ENCODE measurements at regions not wholly inside any gene's neighbourhood (a gene's known extent, or its start where the extent isn't known, plus 50 kb on each side); places are given as distances from the start of the nearest gene placed in this dataset.
A peak's percentile ranks its signal among the peaks of the same experiment; 100 is the strongest.

DNA sequence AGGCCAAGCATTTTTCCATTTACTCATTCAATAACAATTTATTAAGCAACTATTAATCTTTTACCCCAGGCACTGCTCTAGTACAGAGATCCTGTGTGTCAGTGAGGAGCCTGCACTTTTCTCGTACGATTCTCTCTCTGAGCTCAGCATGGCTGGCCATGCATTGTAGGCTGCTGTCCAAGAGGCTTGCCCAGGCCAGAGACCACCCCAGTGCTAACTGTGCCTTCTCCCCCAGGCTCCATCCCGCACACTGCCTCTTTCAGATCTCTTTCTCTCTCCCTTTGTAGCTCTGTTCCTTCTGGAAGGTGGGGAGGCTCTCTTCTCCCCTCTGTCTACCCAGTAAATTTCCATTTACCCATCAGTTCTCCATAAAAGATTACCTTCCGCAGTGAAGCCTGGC is 101.0 kb upstream of the IKZF1 start:
- H3K27me3 ChIP-seq (ENCODE audit: control insufficient read depth, insufficient read depth, low read length), result no peaks in the 10 kb centered on the region
- H3K27ac Mint-ChIP-seq, result no peak overlapping the region
- TF ChIP-seq CTCF (IDR thresholded peaks at IDR 0.05), result no peak
- intact Hi-C loops (cut with micrococcal nuclease), result no loop called here
- no peaks in the 10 kb centered on the region for H3K9me3 ChIP-seq (ENCODE audit: control insufficient read depth, insufficient read depth, low read length)
- H3K36me3 Mint-ChIP-seq, result no peaks in the 10 kb centered on the region
- no peaks in the 10 kb centered on the region for H3K27me3 Mint-ChIP-seq (ENCODE audit: low read depth in 2 of 2)
- no peak overlapping the region for H3K4me3 ChIP-seq (ENCODE audit: low read length)
- peaks cover 29% of the 10 kb centered on the region for H3K4me1 ChIP-seq (ENCODE audit: control insufficient read depth, insufficient read depth, low read length)
- ATAC-seq (no peak), DNase-seq (no peak)
- no peaks in the 10 kb centered on the region for H3K9me3 Mint-ChIP-seq
- no peak overlapping the region for H3K4me3 Mint-ChIP-seq
- WGBS (ENCODE audit: insufficient coverage), result 96% methylated on average over 4 of the region's 4 CpGs
- no peak overlapping the region for H3K27ac ChIP-seq (ENCODE audit: low read length)
- peaks cover 17 to 26% of the 10 kb centered on the region in 2 donors for H3K4me1 Mint-ChIP-seq
- no peaks in the 10 kb centered on the region for H3K36me3 ChIP-seq (ENCODE audit: control insufficient read depth, insufficient read depth, low read length)

- Histone ChIP-seq H3K36me3 (ENCODE audit: control insufficient read depth, insufficient read depth, low read length) (no peaks in the 10 kb centered on the region), H3K27ac (ENCODE audit: low read length) (no peak overlapping the region), H3K27me3 (ENCODE audit: control insufficient read depth, insufficient read depth, low read length) (no peaks in the 10 kb centered on the region), H3K9me3 (ENCODE audit: control insufficient read depth, insufficient read depth, low read length) (no peaks in the 10 kb centered on the region), H3K4me1 (ENCODE audit: control insufficient read depth, insufficient read depth, low read length) (peaks cover 17% of the 10 kb centered on the region), H3K4me3 (ENCODE audit: low read length) (no peak overlapping the region)
- Mint-ChIP-seq H3K4me3 (no peak overlapping the region), H3K4me1 (peaks cover 16 to 17% of the 10 kb centered on the region in 2 donors), H3K27me3 (ENCODE audit: low read depth in 2 of 2) (peaks cover 0 to 3% of the 10 kb centered on the region in 2 donors), H3K9me3 (no peaks in the 10 kb centered on the region), H3K36me3 (no peaks in the 10 kb centered on the region), H3K27ac (no peak overlapping the region)
- DNase-seq, result no peak
- 82% methylated on average over 1 of the region's 1 CpG for WGBS (ENCODE audit: insufficient coverage)
- no peak for ATAC-seq
- TF ChIP-seq CTCF (IDR thresholded peaks at IDR 0.05), result no peak
- intact Hi-C loops (cut with micrococcal nuclease), result no loop called here
These were observed 102.4 kb upstream of the IKZF1 start for GRCh38 chr7:50202052-50202555.

DNA sequence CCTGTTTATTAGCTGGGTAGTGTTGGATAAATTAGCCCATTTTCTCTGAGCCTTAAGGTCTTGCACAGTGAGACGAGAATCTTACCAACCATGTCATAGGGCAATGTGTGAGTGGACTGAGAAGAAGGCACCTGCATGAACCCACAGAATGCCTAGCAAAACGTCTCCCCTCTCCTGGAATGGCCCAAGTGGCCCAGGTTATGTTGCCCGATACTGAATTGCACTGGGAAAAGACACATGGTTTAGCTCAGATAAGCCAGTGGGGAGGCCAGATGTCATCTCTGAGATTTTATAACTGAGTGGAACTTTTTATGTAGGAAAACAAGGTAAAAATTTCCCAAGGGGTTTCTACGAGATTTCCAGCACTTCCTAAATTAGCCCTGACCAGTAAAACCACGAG is 104.7 kb upstream of the IKZF1 start:
- peaks cover 10 to 12% of the 10 kb centered on the region in 2 donors for H3K27me3 Mint-ChIP-seq (ENCODE audit: low read depth in 2 of 2)
- no peak overlapping the region for H3K27ac Mint-ChIP-seq
- DNase-seq, result no peak
- Histone ChIP-seq H3K4me3 (ENCODE audit: low read length) (no peak overlapping the region), H3K27me3 (ENCODE audit: control insufficient read depth, insufficient read depth, low read length) (no peaks in the 10 kb centered on the region), H3K4me1 (ENCODE audit: control insufficient read depth, insufficient read depth, low read length) (no peaks in the 10 kb centered on the region), H3K36me3 (ENCODE audit: control insufficient read depth, insufficient read depth, low read length) (no peaks in the 10 kb centered on the region), H3K27ac (ENCODE audit: low read length) (no peak overlapping the region), H3K9me3 (ENCODE audit: control insufficient read depth, insufficient read depth, low read length) (no peaks in the 10 kb centered on the region)
- ATAC-seq, result no peak
- H3K36me3 Mint-ChIP-seq, result no peaks in the 10 kb centered on the region
- H3K4me1 Mint-ChIP-seq, result no peaks in the 10 kb centered on the region
- intact Hi-C loops (cut with micrococcal nuclease), result no loop called here
- TF ChIP-seq CTCF (IDR thresholded peaks at IDR 0.05), result no peak
- 49% methylated on average over 5 of the region's 5 CpGs for WGBS (ENCODE audit: insufficient coverage)
- H3K4me3 Mint-ChIP-seq, result no peak overlapping the region
- H3K9me3 Mint-ChIP-seq, result no peaks in the 10 kb centered on the region

DNA sequence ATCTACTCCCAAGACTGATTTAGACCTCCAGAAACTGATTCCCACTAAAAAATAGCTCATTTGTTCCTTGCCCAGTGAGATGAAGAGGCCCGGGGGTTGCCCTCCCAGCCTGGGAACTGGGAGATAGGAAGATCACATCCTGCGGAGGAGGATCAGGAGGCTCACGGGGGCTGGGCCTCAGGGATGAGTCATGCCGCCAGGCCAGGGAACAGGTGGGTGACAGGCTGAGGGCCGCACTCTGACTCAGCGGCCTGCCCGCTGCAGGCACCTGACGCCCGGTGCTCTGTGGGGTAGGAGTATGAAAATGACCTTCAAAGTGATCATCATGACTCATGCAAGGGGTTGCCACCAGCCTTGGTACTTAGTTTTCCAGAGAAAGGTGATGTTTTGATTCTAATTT is 104.5 kb upstream of the ZPBP start:
- peak in 1 of 2 donors; percentile 22 for DNase-seq
- H3K9me3 ChIP-seq (ENCODE audit: control insufficient read depth, insufficient read depth, low read length), result no peaks in the 10 kb centered on the region
- no peak overlapping the region for H3K27ac Mint-ChIP-seq
- 72% methylated on average over 9 of the region's 9 CpGs for WGBS (ENCODE audit: insufficient coverage)
- H3K36me3 ChIP-seq (ENCODE audit: control insufficient read depth, insufficient read depth, low read length), result no peaks in the 10 kb centered on the region
- no peaks in the 10 kb centered on the region for H3K9me3 Mint-ChIP-seq
- no peaks in the 10 kb centered on the region for H3K4me1 Mint-ChIP-seq
- no peak overlapping the region for H3K4me3 Mint-ChIP-seq
- H3K36me3 Mint-ChIP-seq, result no peaks in the 10 kb centered on the region
- no peak overlapping the region for H3K4me3 ChIP-seq (ENCODE audit: low read length)
- H3K27me3 Mint-ChIP-seq (ENCODE audit: low read depth in 2 of 2), result peaks cover 17 to 18% of the 10 kb centered on the region in 2 donors
- no peak for TF ChIP-seq CTCF (IDR thresholded peaks at IDR 0.05)
- H3K4me1 ChIP-seq (ENCODE audit: control insufficient read depth, insufficient read depth, low read length), result no peaks in the 10 kb centered on the region
- intact Hi-C loops (cut with micrococcal nuclease), result no loop called here
- no peaks in the 10 kb centered on the region for H3K27me3 ChIP-seq (ENCODE audit: control insufficient read depth, insufficient read depth, low read length)
- ATAC-seq, result no peak
- no peak overlapping the region for H3K27ac ChIP-seq (ENCODE audit: low read length)

Data from natural killer cell (primary cell).